Endothelial cell of umbilical vein (primary cell): ENCODE measurements at regions not wholly inside any gene's neighbourhood (a gene's known extent, or its start where the extent isn't known, plus 50 kb on each side); places are given as distances from the start of the nearest gene placed in this dataset.

Experiments
- BruUV-seq: library from RNA; stranded (reverse); fragments of 400-500 nt; replicated peaks from 2 replicates; lab custom pipeline; 2021; lab: Mats Ljungman, UMichigan
- CTCF ChIA-PET: fragments of 300-600, 350-600 bp; sonication (Branson Sonifier 250); formaldehyde crosslinking; loops from one replicate; lab custom pipeline; 2021; ENCODE audit warnings: antibody characterized with exemption, inconsistent platforms; lab: Charles Lee
- POLR2A ChIA-PET: fragments of 300-600, 350-600 bp; sonication (Branson Sonifier 250); formaldehyde crosslinking; loops from one replicate; lab custom pipeline; 2021; ENCODE audit warnings: antibody characterized with exemption, inconsistent platforms; lab: Charles Lee
- DNase-seq: peaks from one replicate; pipeline ENCODE4 v3.0.0-alpha.2; 2011; ENCODE audit warnings: low read depth, low spot score
- FAIRE-seq: peaks from 2 replicates; lab custom pipeline; 2011; peaks lifted over from hg19 to GRCh38; lab: Jason Lieb, UNC
- H2AFZ ChIP-seq: 2 replicates; pipeline ENCODE4 v1.6.0; 2012; ENCODE audit warnings: low read depth, low read length, control low read depth, inconsistent platforms
- H3K27ac ChIP-seq: 2 replicates; pipeline ENCODE4 v1.5.1; 2011; ENCODE audit warnings: low read depth, mild to moderate bottlenecking, control low read depth, low read length, moderate library complexity; ENCODE audit not compliant: insufficient read depth
- H3K27me3 ChIP-seq, 2 experiments: 2 replicates each; pipeline versions ENCODE4 v1.6.0 to v1.6.1; 2011; ENCODE audit warnings: low read length in 2 of 2, mixed read lengths in 1 of 2; ENCODE audit not compliant: control insufficient read depth in 2 of 2, insufficient read depth in 2 of 2
- H3K36me3 ChIP-seq, 2 experiments: 2 replicates in 1 of 2; 3 replicates in 1 of 2; pipeline ENCODE4 v1.5.1; 2011; ENCODE audit warnings: low read length in 2 of 2, mild to moderate bottlenecking in 1 of 2, moderate library complexity in 1 of 2; ENCODE audit not compliant: control insufficient read depth in 2 of 2, insufficient read depth in 2 of 2; ENCODE audit errors: extremely low read depth in 1 of 2
- H3K4me1 ChIP-seq: 3 replicates; pipeline ENCODE4 v1.5.1; 2011; ENCODE audit warnings: mild to moderate bottlenecking, low read length; ENCODE audit not compliant: control insufficient read depth, insufficient read depth; ENCODE audit errors: extremely low read depth
- H3K4me2 ChIP-seq: 2 replicates; pipeline ENCODE4 v1.6.1; 2011; ENCODE audit warnings: low read length, control low read depth, mixed read lengths; ENCODE audit not compliant: insufficient read depth
- H3K4me3 ChIP-seq, 3 experiments: fragments of 200-600 bp in 1 of 3; sonication (generic), shearing (Covaris generic) in 1 of 3; replicated peaks in 1 of 3; 2 replicates each; pipeline ENCODE4 v1.5.1; 2011 to 2016; ENCODE audit warnings: control low read depth in 3 of 3, low read length in 3 of 3, mild to moderate bottlenecking in 2 of 3, inconsistent platforms in 1 of 3, low read depth in 1 of 3, moderate library complexity in 1 of 3; ENCODE audit not compliant: insufficient read depth in 1 of 3
- H3K79me2 ChIP-seq: 2 replicates; pipeline ENCODE4 v1.6.0; 2012; ENCODE audit warnings: low read length, inconsistent platforms; ENCODE audit not compliant: control insufficient read depth, insufficient read depth
- H3K9ac ChIP-seq: replicated peaks from 2 replicates; pipeline ENCODE3; 2011; ENCODE audit warnings: low read length, control low read depth; ENCODE audit not compliant: insufficient read depth; ENCODE audit errors: extremely low read depth
- H3K9me1 ChIP-seq: replicated peaks from 3 replicates; pipeline ENCODE4 v1.6.0; 2011; ENCODE audit warnings: mild to moderate bottlenecking, low read length; ENCODE audit not compliant: control insufficient read depth, insufficient read depth; ENCODE audit errors: extremely low read depth
- H3K9me3 ChIP-seq: replicated peaks from 2 replicates; pipeline ENCODE4 v1.5.1; 2012; ENCODE audit warnings: low read length, inconsistent platforms; ENCODE audit not compliant: control insufficient read depth, insufficient read depth
- H4K20me1 ChIP-seq: replicated peaks from 2 replicates; pipeline ENCODE3; 2011; ENCODE audit warnings: mild to moderate bottlenecking, low read length; ENCODE audit not compliant: control insufficient read depth, insufficient read depth; ENCODE audit errors: extremely low read depth
- CTCF ChIP-seq, 2 donors: IDR thresholded peaks; 1 replicate in 1 of 2; 2 replicates in 1 of 2; pipeline ENCODE4 v1.5.1; 2011; ENCODE audit warnings: low read length in 2 of 2, mild to moderate bottlenecking in 2 of 2, moderate library complexity in 2 of 2, control low read depth in 1 of 2, inconsistent platforms in 1 of 2, low read depth in 1 of 2; ENCODE audit not compliant: insufficient read depth in 1 of 2; ENCODE audit errors: extremely low read depth in 1 of 2
- EZH2 ChIP-seq: IDR thresholded peaks from 2 replicates; pipeline ENCODE4 v1.6.1; 2012; ENCODE audit warnings: borderline replicate concordance, low read depth, mild to moderate bottlenecking, moderate library complexity, low read length, inconsistent platforms; ENCODE audit not compliant: severe bottlenecking
- FOS ChIP-seq: IDR thresholded peaks from 2 replicates; pipeline ENCODE4 v1.6.1; 2011; ENCODE audit warnings: mild to moderate bottlenecking, low read length, moderate library complexity, borderline replicate concordance; ENCODE audit not compliant: insufficient read depth
- GATA2 ChIP-seq: IDR thresholded peaks from 2 replicates; pipeline ENCODE4 v1.7.0; 2011; ENCODE audit warnings: low read depth, mild to moderate bottlenecking, moderate library complexity, mixed read lengths, low read length; ENCODE audit not compliant: insufficient read length, insufficient read depth
- JUN ChIP-seq: IDR thresholded peaks from 2 replicates; pipeline ENCODE4 v1.6.1; 2011; ENCODE audit warnings: borderline replicate concordance, low read depth; ENCODE audit not compliant: insufficient read length, insufficient read depth
- MAX ChIP-seq: IDR thresholded peaks from 2 replicates; pipeline ENCODE4 v1.6.1; 2011; ENCODE audit not compliant: insufficient read depth, insufficient read length
- MYC ChIP-seq: IDR thresholded peaks from one replicate; pipeline ENCODE4 v1.6.1; 2011; ENCODE audit warnings: mild to moderate bottlenecking, low read depth, low read length
- POLR2A ChIP-seq: IDR thresholded peaks from 2 replicates; pipeline ENCODE4 v1.6.1; 2012; ENCODE audit warnings: low read depth, mild to moderate bottlenecking, control low read depth, low read length
- POLR2AphosphoS5 ChIP-seq: IDR thresholded peaks from 2 replicates; pipeline ENCODE4 v1.6.1; 2012; ENCODE audit warnings: low read depth, mild to moderate bottlenecking, control low read depth, low read length, moderate library complexity; ENCODE audit not compliant: insufficient read depth
- dilution Hi-C: fragments of 300-500 bp; cut with MboI; formaldehyde crosslinking; loops from one replicate; pipeline ENCODE4 v1.15.0; 2019; ENCODE audit warnings: low sequenced_read_pairs; ENCODE audit not compliant: extremely low pct_ligation_motif_present
- intact Hi-C: fragments of 100-400 bp; cut with micrococcal nuclease; formaldehyde crosslinking; loops from one replicate; pipeline ENCODE4 v1.10.0; 2022

- ChIA-PET POLR2A (no interaction called here), CTCF (no interaction called here)
- Histone ChIP-seq H3K9me1 (no peaks in the 10 kb centered on the region), H3K9me3 (no peaks in the 10 kb centered on the region), H3K4me3 (no peak overlapping the region), H3K79me2 (no peaks in the 10 kb centered on the region), H2AFZ (no peak overlapping the region), H3K9ac (no peak overlapping the region), H3K27ac (no peak overlapping the region), H3K27me3 (no peaks in the 10 kb centered on the region), H4K20me1 (no peaks in the 10 kb centered on the region), H3K36me3 (no peaks in the 10 kb centered on the region), H3K4me2 (no peak overlapping the region), H3K4me1 (no peaks in the 10 kb centered on the region)
- intact Hi-C loops (no loop called here), dilution Hi-C loops (no loop called here)
- no TSS peak for BruUV-seq
- no peak for TF ChIP-seq MAX
- TF ChIP-seq GATA2: no peak
- no peak for TF ChIP-seq POLR2A
- TF ChIP-seq JUN: no peak
- TF ChIP-seq FOS: no peak
- no peak for TF ChIP-seq POLR2AphosphoS5
- TF ChIP-seq MYC: no peak
- no peak for TF ChIP-seq EZH2
- no peak for TF ChIP-seq CTCF (IDR thresholded peaks at IDR 0.05; ENCODE audit: extremely low read depth in 1 of 2, insufficient read depth in 1 of 2, low read depth in 1 of 2, low read length in 2 of 2)
- DNase-seq (no peak), FAIRE-seq (no peak)
These were observed 371.7 kb downstream of the KLHL13 start for GRCh38 chrX:117744958-117745357.
